ENCODE measurements at regions not wholly inside any gene's neighbourhood (a gene's known extent, or its start where the extent isn't known, plus 50 kb on each side); places are given as distances from the start of the nearest gene placed in this dataset.

GRCh38 chr17:31722251-31723056 is 136.6 kb downstream of the COPRS start:
- ChIA-PET POLR2A (no interaction called here), CTCF (ENCODE audit: low intra/inter-chr PET ratio) (no interaction called here)
- Histone ChIP-seq H3K27me3 (ENCODE audit: control insufficient read depth in 2 of 2, insufficient read depth in 2 of 2, low read length in 2 of 2) (peaks cover 7 to 45% of the 10 kb centered on the region in 2 experiments; a peak in 4 of 5 replicates), H2AFZ (ENCODE audit: low read depth, low read length) (no peak overlapping the region), H3K9me3 (replicated peaks; ENCODE audit: control insufficient read depth, insufficient read depth, low read depth, low read length) (no peaks in the 10 kb centered on the region), H3K9ac (ENCODE audit: insufficient read depth in 1 of 2, low read depth in 2 of 2, low read length in 2 of 2) (no peak overlapping the region), H3K9me1 (ENCODE audit: control insufficient read depth, insufficient read depth, low read length) (no peaks in the 10 kb centered on the region), H3K79me2 (ENCODE audit: control insufficient read depth, insufficient read depth, low read length) (no peaks in the 10 kb centered on the region), H3K4me3 (no peak overlapping the region), H3K27ac (ENCODE audit: extremely low read depth, low read depth, low read length) (no peak overlapping the region), H3K36me3 (ENCODE audit: control insufficient read depth, insufficient read depth, low read length) (no peaks in the 10 kb centered on the region), H3K4me2 (ENCODE audit: insufficient read depth, low read length) (no peak overlapping the region), H4K20me1 (replicated peaks; ENCODE audit: control insufficient read depth, insufficient read depth, low read length) (no peaks in the 10 kb centered on the region), H3K4me1 (replicated peaks in 1 of 2; ENCODE audit: control insufficient read depth in 2 of 2, insufficient read depth in 2 of 2, low read length in 2 of 2) (no peaks in the 10 kb centered on the region; a peak in 2 of 5 replicates)
- TF ChIP-seq ATF3 (IDR thresholded peaks at IDR 0.05) (peak; percentile 64), ATF3 (CRISPR knock-in tag; conservative IDR thresholded peaks at IDR 0.05) (no peak), ZNF197 (CRISPR knock-in tag; IDR thresholded peaks at IDR 0.05; ENCODE audit: low read depth) (no peak), ZNF583 (CRISPR knock-in tag; IDR thresholded peaks at IDR 0.05) (no peak), MEF2D (tag; conservative IDR thresholded peaks at IDR 0.05; ENCODE audit: low read depth) (peak; percentile 66), FOSL1 (tag; conservative IDR thresholded peaks at IDR 0.05) (peak; percentile 30; the same call in 1 of the 2 replicates), MEF2A (IDR thresholded peaks at IDR 0.05; ENCODE audit: control insufficient read depth, low read depth, low read length) (peak; percentile 78), JUND (IDR thresholded peaks at IDR 0.05; ENCODE audit: borderline replicate concordance, low read depth, low read length) (peak; percentile 33; the same call in 1 of the 2 replicates), JUND (tag; IDR thresholded peaks at IDR 0.05; ENCODE audit: borderline replicate concordance, low read depth, low read length) (no peak; the same call in 2 of the 3 replicates), CTCF (IDR thresholded peaks at IDR 0.05 in 2 of 3, conservative IDR thresholded peaks at IDR 0.05 in 1 of 3; ENCODE audit: insufficient read depth in 2 of 3, low read depth in 1 of 3, low read length in 3 of 3) (no peak), BACH1 (tag; IDR thresholded peaks at IDR 0.05) (no peak), ESRRA (IDR thresholded peaks at IDR 0.05; ENCODE audit: borderline replicate concordance, low read depth) (peak; percentile 54)
- no peak for FAIRE-seq
- 2% methylated on average over 13 of the region's 14 CpGs for WGBS (ENCODE audit: insufficient coverage, low coverage, missing lambda C conversion rate)
- intact Hi-C loops (cut with micrococcal nuclease): no loop called here
- no peak for ATAC-seq
- no TSS peak for BruUV-seq (replicated peaks)
- in situ Hi-C loops (cut with MboI): no loop called here
- no peak for DNase-seq (ENCODE audit: extremely low read depth in 1 of 4, low spot score in 3 of 4)
